ENCODE measurements at regions not wholly inside any gene's neighbourhood (a gene's known extent, or its start where the extent isn't known, plus 50 kb on each side); places are given as distances from the start of the nearest gene placed in this dataset.

- no peak for TF ChIP-seq CTCF (IDR thresholded peaks at IDR 0.05)
- TF ChIP-seq POLR2A (IDR thresholded peaks at IDR 0.05; ENCODE audit: low read depth): no peak
- TF ChIP-seq EP300 (IDR thresholded peaks at IDR 0.05): no peak
- TF ChIP-seq POLR2AphosphoS5 (IDR thresholded peaks at IDR 0.05): no peak
Measured at GRCh38 chr10:71133710-71134686, 78.4 kb upstream of the UNC5B start.
